OCI-LY7 (cell line): ENCODE measurements at regions not wholly inside any gene's neighbourhood (a gene's known extent, or its start where the extent isn't known, plus 50 kb on each side); places are given as distances from the start of the nearest gene placed in this dataset.

Experiments
- CTCF ChIP-seq: fragments of 200-600 bp; sonication (generic); conservative IDR thresholded peaks from 2 replicates; pipeline ENCODE4 v1.5.1; 2014; ENCODE audit warnings: mild to moderate bottlenecking, antibody characterized with exemption, low read length, moderate library complexity, mixed read lengths
- EZH2phosphoT487 ChIP-seq: fragments of 200-600 bp; sonication (generic); IDR thresholded peaks from 2 replicates; pipeline ENCODE4 v1.6.1; 2018; ENCODE audit warnings: low read depth, borderline replicate concordance, mild to moderate bottlenecking, mixed run types, antibody characterized with exemption, low read length, moderate library complexity, mixed read lengths

GRCh38 chr9:31837211-31837610, 547.2 kb upstream of the ACO1 start:
- TF ChIP-seq CTCF (no peak), EZH2phosphoT487 (no peak)
